Spleen (tissue), 11 donors: ENCODE measurements at regions not wholly inside any gene's neighbourhood (a gene's known extent, or its start where the extent isn't known, plus 50 kb on each side); places are given as distances from the start of the nearest gene placed in this dataset.

Experiments used
- DNase-seq: peaks from one replicate; pipeline ENCODE4 v3.0.0-alpha.2; 2020
- H3K27ac ChIP-seq, 8 donors: fragments of 200-600 bp; sonication (generic) in 7 of 8; 1 replicate in 4 of 8; 2 replicates in 4 of 8; pipeline versions ENCODE4 v1.5.0 to v1.8.0; 2016 to 2021; ENCODE audit warnings: inconsistent platforms in 4 of 8, mild to moderate bottlenecking in 4 of 8, moderate library complexity in 1 of 8
- H3K27me3 ChIP-seq, 7 donors: fragments of 200-600 bp; sonication (generic) in 6 of 7; replicated peaks in 1 of 7; 1 replicate in 4 of 7; 2 replicates in 3 of 7; pipeline versions ENCODE4 v1.5.0 to v1.8.0; 2016 to 2021; ENCODE audit warnings: inconsistent platforms in 3 of 7, mild to moderate bottlenecking in 1 of 7
- H3K36me3 ChIP-seq, 6 donors: fragments of 200-600 bp; sonication (generic) in 5 of 6; 1 replicate in 4 of 6; 2 replicates in 2 of 6; pipeline versions ENCODE4 v1.5.0 to v1.8.0; 2016 to 2021; ENCODE audit warnings: inconsistent platforms in 2 of 6
- H3K4me1 ChIP-seq, 6 donors: fragments of 200-600 bp; sonication (generic) in 5 of 6; 1 replicate in 3 of 6; 2 replicates in 3 of 6; pipeline versions ENCODE4 v1.5.0 to v1.8.0; 2016 to 2021; ENCODE audit warnings: inconsistent platforms in 3 of 6
- H3K4me3 ChIP-seq, 8 donors: fragments of 200-600 bp; sonication (generic) in 7 of 8; 1 replicate in 4 of 8; 2 replicates in 4 of 8; pipeline versions ENCODE4 v1.5.0 to v1.8.0; 2016 to 2021; ENCODE audit warnings: inconsistent platforms in 4 of 8, mild to moderate bottlenecking in 4 of 8, moderate library complexity in 2 of 8
- H3K9me3 ChIP-seq, 8 donors: fragments of 200-600 bp; sonication (generic) in 7 of 8; 1 replicate in 4 of 8; 2 replicates in 4 of 8; pipeline versions ENCODE4 v1.5.0 to v1.8.0; 2016 to 2021; ENCODE audit warnings: inconsistent platforms in 4 of 8
- POLR2A ChIP-seq, 3 donors: fragments of 450-650 bp; IDR thresholded peaks; one replicate each; pipeline ENCODE4 v1.5.1; 2017; ENCODE audit warnings: antibody characterized with exemption in 3 of 3, mild to moderate bottlenecking in 1 of 3
- POLR2AphosphoS5 ChIP-seq, 3 donors: sonication (generic); formaldehyde crosslinking; IDR thresholded peaks; one replicate each; pipeline ENCODE4 v1.5.1; 2017; ENCODE audit warnings: antibody characterized with exemption in 3 of 3
- WGBS, 5 donors: extraction: QIAGEN DNeasy Blood & Tissue Kit in 3 of 5; methylation state at CpG; one replicate each; pipeline versions ENCODE4 v1.1.5 to v1.1.7; 2013 to 2018; 5-methylcytosine and 5-hydroxymethylcytosine counted together
- intact Hi-C: fragments of 100-400 bp; cut with DNase I; formaldehyde crosslinking; loops from one replicate; pipeline ENCODE4 v1.15.0; 2023; ENCODE audit warnings: low total_unique reads
- TF ChIP-seq, protein P1 (sequence below), 11 experiments: fragments of 200-600 bp in 7 of 11; fragments of 450-650 bp in 4 of 11; sonication (generic) in 4 of 11; IDR thresholded peaks in 8 of 11; conservative IDR thresholded peaks in 3 of 11; 1 replicate in 7 of 11; 2 replicates in 4 of 11; pipeline versions ENCODE4 v1.4.0 to v1.8.0; 2016 to 2021; ENCODE audit warnings: antibody characterized with exemption in 11 of 11, inconsistent platforms in 4 of 11, mild to moderate bottlenecking in 1 of 11
- donor health status: healthy with polysubstance abuse.
- donor health status: DM: no; HTN: no; CAD: no; lungs with moderate emphysema.
- donor health status: DM: no; HTN: no; CAD: no.
- donor health status: Bipolar disorder and iron deficiency.
- donor health status: healthy.
- donor health status: DM: no; HTN: no; CAD: no.
- donor health status: DM: yes; HTN: yes; CAD: no.

GRCh38 chr13:70206671-70207070, 98.4 kb upstream of the KLHL1 start:
- DNase-seq: no peak
- H3K36me3 ChIP-seq: no peaks in the 10 kb centered on the region
- no peak overlapping the region for H3K4me3 ChIP-seq
- intact Hi-C loops: no loop called here
- peaks cover 0 to 18% (median 10%) of the 10 kb centered on the region in 8 donors for H3K9me3 ChIP-seq
- no peaks in the 10 kb centered on the region for H3K27me3 ChIP-seq
- no peak overlapping the region for H3K27ac ChIP-seq
- H3K4me1 ChIP-seq: no peaks in the 10 kb centered on the region
- no peak for TF ChIP-seq POLR2AphosphoS5 (IDR thresholded peaks at IDR 0.05)
- no peak for TF ChIP-seq POLR2A (IDR thresholded peaks at IDR 0.05)
- TF ChIP-seq, protein P1, sequence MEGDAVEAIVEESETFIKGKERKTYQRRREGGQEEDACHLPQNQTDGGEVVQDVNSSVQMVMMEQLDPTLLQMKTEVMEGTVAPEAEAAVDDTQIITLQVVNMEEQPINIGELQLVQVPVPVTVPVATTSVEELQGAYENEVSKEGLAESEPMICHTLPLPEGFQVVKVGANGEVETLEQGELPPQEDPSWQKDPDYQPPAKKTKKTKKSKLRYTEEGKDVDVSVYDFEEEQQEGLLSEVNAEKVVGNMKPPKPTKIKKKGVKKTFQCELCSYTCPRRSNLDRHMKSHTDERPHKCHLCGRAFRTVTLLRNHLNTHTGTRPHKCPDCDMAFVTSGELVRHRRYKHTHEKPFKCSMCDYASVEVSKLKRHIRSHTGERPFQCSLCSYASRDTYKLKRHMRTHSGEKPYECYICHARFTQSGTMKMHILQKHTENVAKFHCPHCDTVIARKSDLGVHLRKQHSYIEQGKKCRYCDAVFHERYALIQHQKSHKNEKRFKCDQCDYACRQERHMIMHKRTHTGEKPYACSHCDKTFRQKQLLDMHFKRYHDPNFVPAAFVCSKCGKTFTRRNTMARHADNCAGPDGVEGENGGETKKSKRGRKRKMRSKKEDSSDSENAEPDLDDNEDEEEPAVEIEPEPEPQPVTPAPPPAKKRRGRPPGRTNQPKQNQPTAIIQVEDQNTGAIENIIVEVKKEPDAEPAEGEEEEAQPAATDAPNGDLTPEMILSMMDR (IDR thresholded peaks at IDR 0.05 in 8 of 11, conservative IDR thresholded peaks at IDR 0.05 in 3 of 11): no peak

DNA sequence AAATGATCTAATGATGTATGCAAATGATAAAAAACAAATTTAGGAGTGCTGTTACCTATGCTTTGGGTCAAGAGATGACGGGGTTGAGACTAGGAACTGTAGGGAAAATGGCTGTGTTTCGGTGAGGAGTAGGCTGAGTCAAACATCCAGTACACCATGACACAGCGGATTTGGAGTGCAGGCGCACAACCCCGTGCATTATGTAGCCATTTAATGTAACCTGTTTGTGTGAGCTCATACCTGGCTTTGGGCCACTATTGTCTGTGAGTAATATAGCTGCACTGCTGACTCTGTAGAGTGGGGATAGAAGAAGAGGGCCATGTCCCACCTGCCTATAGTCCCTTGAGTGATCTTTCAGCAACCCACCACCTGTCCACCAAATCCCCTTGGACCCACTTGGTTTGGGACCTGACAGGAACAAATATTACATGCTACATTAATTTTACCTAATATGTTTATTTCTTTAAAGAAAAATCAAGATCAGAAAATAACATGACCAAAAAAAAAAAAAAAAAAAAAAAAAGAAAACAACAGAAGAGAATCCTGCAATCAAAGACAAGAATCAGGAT, 95.5 kb upstream of the KLHL1 start:
- Histone ChIP-seq H3K4me1 (no peaks in the 10 kb centered on the region), H3K4me3 (no peak overlapping the region), H3K9me3 (peaks cover 0 to 18% (median 8%) of the 10 kb centered on the region in 8 donors), H3K36me3 (no peaks in the 10 kb centered on the region), H3K27me3 (no peaks in the 10 kb centered on the region), H3K27ac (no peak overlapping the region)
- 83 to 96% (median 92%) methylated on average over 5 of the region's 5 CpGs for WGBS, 5 donors
- no peak for DNase-seq
- intact Hi-C loops: no loop called here
- TF ChIP-seq POLR2AphosphoS5 (IDR thresholded peaks at IDR 0.05) (no peak), POLR2A (IDR thresholded peaks at IDR 0.05) (no peak)
- TF ChIP-seq, protein P1 (IDR thresholded peaks at IDR 0.05 in 8 of 11, conservative IDR thresholded peaks at IDR 0.05 in 3 of 11): no peak

GRCh38 chr13:70191034-70191433, 82.8 kb upstream of the KLHL1 start:
- no peaks in the 10 kb centered on the region for H3K36me3 ChIP-seq
- TF ChIP-seq POLR2A (IDR thresholded peaks at IDR 0.05): no peak
- H3K4me1 ChIP-seq: no peaks in the 10 kb centered on the region
- H3K4me3 ChIP-seq: no peak overlapping the region
- H3K9me3 ChIP-seq: peaks cover 0 to 17% (median 3%) of the 10 kb centered on the region in 8 donors
- H3K27me3 ChIP-seq: no peaks in the 10 kb centered on the region
- DNase-seq: no peak
- no peak overlapping the region for H3K27ac ChIP-seq
- intact Hi-C loops: no loop called here

DNA sequence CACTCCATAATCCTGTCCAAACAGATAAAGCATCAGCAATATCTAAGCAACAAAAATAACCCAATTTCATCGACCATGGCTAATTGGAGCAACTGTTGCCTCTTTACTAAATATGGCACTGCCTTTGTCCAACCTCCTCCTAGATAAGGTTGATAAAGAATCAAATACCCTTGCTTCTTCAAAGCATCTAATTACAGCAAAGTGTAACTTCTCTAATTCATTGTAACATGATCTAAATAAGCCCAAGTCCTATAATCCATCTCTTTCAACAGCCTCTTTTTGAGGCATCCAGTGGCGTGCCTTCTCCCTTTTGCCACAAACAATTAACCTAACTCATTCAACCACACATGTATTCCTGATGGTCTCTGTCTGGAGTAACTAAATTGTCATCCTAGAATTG, 81.7 kb upstream of the KLHL1 start:
- no peak overlapping the region for H3K27ac ChIP-seq
- no peak for TF ChIP-seq POLR2A (IDR thresholded peaks at IDR 0.05)
- no peak for TF ChIP-seq POLR2AphosphoS5 (IDR thresholded peaks at IDR 0.05)
- TF ChIP-seq, protein P1 (IDR thresholded peaks at IDR 0.05 in 8 of 11, conservative IDR thresholded peaks at IDR 0.05 in 3 of 11): no peak
- WGBS, 5 donors: 60 to 78% (median 69%) methylated on average over 2 of the region's 2 CpGs
- no peak overlapping the region for H3K4me3 ChIP-seq
- DNase-seq: no peak
- intact Hi-C loops: no loop called here
- no peaks in the 10 kb centered on the region for H3K27me3 ChIP-seq
- no peaks in the 10 kb centered on the region for H3K36me3 ChIP-seq
- H3K9me3 ChIP-seq: peaks cover 0 to 14% (median 3%) of the 10 kb centered on the region in 8 donors
- H3K4me1 ChIP-seq: no peaks in the 10 kb centered on the region

DNA sequence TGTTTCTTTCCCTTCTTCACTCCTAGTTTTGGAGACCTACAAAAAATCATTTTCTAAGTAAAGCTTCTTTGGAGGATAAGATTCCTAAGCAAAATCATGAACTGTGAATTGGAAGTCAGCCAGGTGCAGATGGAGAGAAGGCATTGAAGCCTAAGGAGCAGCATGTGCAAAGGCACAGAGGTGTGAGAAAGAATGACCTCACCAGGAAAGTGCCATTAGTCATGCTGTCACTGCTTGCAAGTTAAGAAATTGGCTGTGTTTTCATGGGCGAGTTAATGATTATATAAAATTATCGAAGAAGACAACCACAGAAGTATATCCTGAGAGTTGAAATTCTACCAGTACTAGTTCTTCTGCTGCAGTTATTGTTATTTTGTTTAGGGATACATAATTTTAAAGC, 80.3 kb upstream of the KLHL1 start:
- DNase-seq: no peak
- WGBS, 5 donors: 84 to 90% (median 89%) methylated on average over 2 of the region's 2 CpGs
- H3K9me3 ChIP-seq: peaks cover 0 to 10% (median 0%) of the 10 kb centered on the region in 8 donors

More for the DNA sequence above, 80.3 kb upstream of the KLHL1 start:
- H3K27me3 ChIP-seq: no peaks in the 10 kb centered on the region
- TF ChIP-seq, protein P1 (IDR thresholded peaks at IDR 0.05 in 8 of 11, conservative IDR thresholded peaks at IDR 0.05 in 3 of 11): no peak
- TF ChIP-seq POLR2AphosphoS5 (IDR thresholded peaks at IDR 0.05) (no peak), POLR2A (IDR thresholded peaks at IDR 0.05) (no peak)
- no peak overlapping the region for H3K4me3 ChIP-seq
- intact Hi-C loops: no loop called here
- no peaks in the 10 kb centered on the region for H3K4me1 ChIP-seq
- no peaks in the 10 kb centered on the region for H3K36me3 ChIP-seq
- H3K27ac ChIP-seq: no peak overlapping the region
